ENCODE measurements at regions not wholly inside any gene's neighbourhood (a gene's known extent, or its start where the extent isn't known, plus 50 kb on each side); places are given as distances from the start of the nearest gene placed in this dataset.

DNA sequence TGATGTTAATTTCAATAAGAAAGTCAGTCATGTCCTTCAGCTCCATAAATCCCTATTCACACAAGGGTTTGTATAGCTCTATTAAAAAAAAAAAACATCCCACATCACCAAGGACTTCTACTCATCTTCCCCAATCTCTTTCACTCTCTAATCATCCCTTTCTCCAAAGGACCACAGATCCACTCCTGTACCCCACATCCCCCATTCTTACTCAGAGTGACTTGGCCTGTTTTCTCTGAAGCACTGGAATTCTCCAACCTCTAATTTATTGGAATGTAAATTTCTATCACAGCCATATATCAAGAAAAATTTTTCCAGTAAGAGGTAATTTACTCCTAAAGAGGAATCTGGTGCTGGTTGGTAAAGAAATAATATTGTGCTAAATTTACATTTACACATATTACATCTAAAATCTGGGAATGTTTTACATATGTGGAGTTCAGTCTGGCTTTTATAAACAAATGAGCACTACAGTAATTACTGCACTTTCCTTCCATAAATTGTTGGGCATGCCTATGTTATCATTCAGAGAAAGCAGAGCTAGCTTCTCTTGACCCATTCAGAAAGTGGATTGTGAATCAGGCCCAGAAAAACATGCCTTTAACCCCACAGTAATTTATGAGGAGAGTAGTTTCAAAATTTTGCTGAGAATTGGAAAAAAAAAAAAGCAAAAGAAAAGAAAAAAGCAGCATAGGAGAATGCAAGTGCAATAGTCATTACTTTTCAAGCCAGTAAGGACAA lies 399.5 kb upstream of the TNC start:
- TF ChIP-seq, protein P1, sequence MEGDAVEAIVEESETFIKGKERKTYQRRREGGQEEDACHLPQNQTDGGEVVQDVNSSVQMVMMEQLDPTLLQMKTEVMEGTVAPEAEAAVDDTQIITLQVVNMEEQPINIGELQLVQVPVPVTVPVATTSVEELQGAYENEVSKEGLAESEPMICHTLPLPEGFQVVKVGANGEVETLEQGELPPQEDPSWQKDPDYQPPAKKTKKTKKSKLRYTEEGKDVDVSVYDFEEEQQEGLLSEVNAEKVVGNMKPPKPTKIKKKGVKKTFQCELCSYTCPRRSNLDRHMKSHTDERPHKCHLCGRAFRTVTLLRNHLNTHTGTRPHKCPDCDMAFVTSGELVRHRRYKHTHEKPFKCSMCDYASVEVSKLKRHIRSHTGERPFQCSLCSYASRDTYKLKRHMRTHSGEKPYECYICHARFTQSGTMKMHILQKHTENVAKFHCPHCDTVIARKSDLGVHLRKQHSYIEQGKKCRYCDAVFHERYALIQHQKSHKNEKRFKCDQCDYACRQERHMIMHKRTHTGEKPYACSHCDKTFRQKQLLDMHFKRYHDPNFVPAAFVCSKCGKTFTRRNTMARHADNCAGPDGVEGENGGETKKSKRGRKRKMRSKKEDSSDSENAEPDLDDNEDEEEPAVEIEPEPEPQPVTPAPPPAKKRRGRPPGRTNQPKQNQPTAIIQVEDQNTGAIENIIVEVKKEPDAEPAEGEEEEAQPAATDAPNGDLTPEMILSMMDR (conservative IDR thresholded peaks at IDR 0.05 in 1 of 2, IDR thresholded peaks at IDR 0.05 in 1 of 2; ENCODE audit: extremely low read depth in 1 of 2, insufficient read depth in 1 of 2, low read depth in 1 of 2, low read length in 2 of 2) = no peak
- TF ChIP-seq EZH2 (IDR thresholded peaks at IDR 0.05; ENCODE audit: borderline replicate concordance, low read length) = no peak

All from mammary epithelial cell (primary cell).